Stimulated activated CD4-positive, alpha-beta T cell treated with anti-CD3 and anti-CD28 coated beads, Interleukin-1b, Interleukin-23, amount 100 ng/mL, for 1 hour (primary cell): ENCODE measurements at regions not wholly inside any gene's neighbourhood (a gene's known extent, or its start where the extent isn't known, plus 50 kb on each side); places are given as distances from the start of the nearest gene placed in this dataset.

Experiments used
- DNase-seq, 2 donors: peaks; one replicate each; pipeline ENCODE4 v3.0.0-alpha.2; 2020; ENCODE audit warnings: low read depth in 2 of 2

GRCh38 chr16:79497606-79498350 lies 102.8 kb downstream of the MAF start:
- DNase-seq, result no peak

GRCh38 chr16:79493911-79494310 lies 106.6 kb downstream of the MAF start:
- DNase-seq, result no peak

- DNase-seq, result no peak
These were observed 108.5 kb downstream of the MAF start for GRCh38 chr16:79492036-79492435.

- DNase-seq, result no peak
These were observed 115.5 kb downstream of the MAF start for GRCh38 chr16:79485020-79485419.

- DNase-seq, result no peak
These were observed 116.3 kb downstream of the MAF start for GRCh38 chr16:79484237-79484636.

GRCh38 chr16:79483336-79483735 lies 117.2 kb downstream of the MAF start:
- DNase-seq, result no peak

- DNase-seq, result no peak
These were observed 118.5 kb downstream of the MAF start for GRCh38 chr16:79482011-79482410.

GRCh38 chr16:79480929-79481328 lies 119.6 kb downstream of the MAF start:
- no peak for DNase-seq

GRCh38 chr16:79480056-79480455 lies 120.5 kb downstream of the MAF start:
- DNase-seq, result no peak

GRCh38 chr16:79476580-79476979 lies 124.0 kb downstream of the MAF start:
- DNase-seq, result no peak

- DNase-seq, result no peak
These were observed 124.7 kb downstream of the MAF start for GRCh38 chr16:79475841-79476240.

GRCh38 chr16:79473456-79473855 lies 127.1 kb downstream of the MAF start:
- DNase-seq, result no peak

GRCh38 chr16:79472426-79472825 lies 128.1 kb downstream of the MAF start:
- DNase-seq, result no peak

GRCh38 chr16:79469999-79470398 lies 130.5 kb downstream of the MAF start:
- no peak for DNase-seq

- no peak for DNase-seq
These were observed 131.9 kb downstream of the MAF start for GRCh38 chr16:79468631-79469030.

- no peak for DNase-seq
These were observed 132.4 kb downstream of the MAF start for GRCh38 chr16:79468121-79468552.

- DNase-seq, result no peak
These were observed 134.4 kb downstream of the MAF start for GRCh38 chr16:79466111-79466510.

GRCh38 chr16:79463841-79464240 lies 136.7 kb downstream of the MAF start:
- no peak for DNase-seq

- DNase-seq, result no peak
These were observed 144.5 kb downstream of the MAF start for GRCh38 chr16:79456036-79456435.

GRCh38 chr16:79452671-79453070 lies 147.9 kb downstream of the MAF start:
- DNase-seq, result no peak

GRCh38 chr16:79451196-79451816 lies 149.2 kb downstream of the MAF start:
- no peak for DNase-seq

- DNase-seq, result no peak
These were observed 150.6 kb downstream of the MAF start for GRCh38 chr16:79449900-79450299.

- DNase-seq, result no peak
These were observed 151.3 kb downstream of the MAF start for GRCh38 chr16:79449067-79449769.
